ENCODE measurements at regions not wholly inside any gene's neighbourhood (a gene's known extent, or its start where the extent isn't known, plus 50 kb on each side); places are given as distances from the start of the nearest gene placed in this dataset.

GRCh38 chr5:4144411-4145007 lies 548.9 kb downstream of the IRX1 start:
- ATAC-seq (ENCODE audit: low FRiP score in 2 of 2) (peak; percentile 16 to 40), DNase-seq (no peak)
- no peaks in the 10 kb centered on the region for H3K36me3 ChIP-seq
- H3K4me3 ChIP-seq: no peak overlapping the region
- WGBS, 2 donors: 90 to 91% methylated on average over 23 of the region's 23 CpGs
- H3K27me3 ChIP-seq: no peaks in the 10 kb centered on the region
- TF ChIP-seq POLR2A (IDR thresholded peaks at IDR 0.05) (no peak), EP300 (IDR thresholded peaks at IDR 0.05) (no peak), CTCF (IDR thresholded peaks at IDR 0.05) (no peak), POLR2AphosphoS5 (IDR thresholded peaks at IDR 0.05) (no peak)
- H3K4me1 ChIP-seq: no peaks in the 10 kb centered on the region
- no peak overlapping the region for H3K27ac ChIP-seq
- no peaks in the 10 kb centered on the region for H3K9me3 ChIP-seq

GRCh38 chr5:4145511-4145910 lies 549.9 kb downstream of the IRX1 start:
- DNase-seq (no peak), ATAC-seq (ENCODE audit: low FRiP score in 2 of 2) (no peak)
- Histone ChIP-seq H3K36me3 (no peaks in the 10 kb centered on the region), H3K9me3 (no peaks in the 10 kb centered on the region), H3K4me1 (no peaks in the 10 kb centered on the region), H3K27me3 (no peaks in the 10 kb centered on the region), H3K4me3 (no peak overlapping the region), H3K27ac (no peak overlapping the region)
- TF ChIP-seq POLR2A (IDR thresholded peaks at IDR 0.05) (no peak), EP300 (IDR thresholded peaks at IDR 0.05) (no peak), CTCF (IDR thresholded peaks at IDR 0.05) (no peak)
- 82 to 88% methylated on average over 3 of the region's 3 CpGs for WGBS, 2 donors

GRCh38 chr5:4148009-4148408 lies 552.4 kb downstream of the IRX1 start:
- no peaks in the 10 kb centered on the region for H3K9me3 ChIP-seq
- 71 to 80% methylated on average over 3 of the region's 3 CpGs for WGBS, 2 donors
- no peaks in the 10 kb centered on the region for H3K27me3 ChIP-seq
- H3K36me3 ChIP-seq: no peaks in the 10 kb centered on the region
- H3K4me1 ChIP-seq: no peaks in the 10 kb centered on the region
- TF ChIP-seq CTCF (IDR thresholded peaks at IDR 0.05) (no peak), POLR2AphosphoS5 (IDR thresholded peaks at IDR 0.05) (no peak), POLR2A (IDR thresholded peaks at IDR 0.05) (no peak), EP300 (IDR thresholded peaks at IDR 0.05) (no peak)
- ATAC-seq (ENCODE audit: low FRiP score in 2 of 2) (no peak), DNase-seq (no peak)
- H3K27ac ChIP-seq: no peak overlapping the region
- H3K4me3 ChIP-seq: no peak overlapping the region

GRCh38 chr5:4150067-4150466 lies 554.4 kb downstream of the IRX1 start:
- Histone ChIP-seq H3K27ac (no peak overlapping the region), H3K4me3 (no peak overlapping the region), H3K27me3 (no peaks in the 10 kb centered on the region), H3K36me3 (no peaks in the 10 kb centered on the region), H3K9me3 (no peaks in the 10 kb centered on the region), H3K4me1 (no peaks in the 10 kb centered on the region)
- DNase-seq (no peak), ATAC-seq (ENCODE audit: low FRiP score in 2 of 2) (no peak)
- 63 to 70% methylated on average over 3 of the region's 3 CpGs for WGBS, 2 donors
- TF ChIP-seq CTCF (IDR thresholded peaks at IDR 0.05): no peak
- TF ChIP-seq POLR2AphosphoS5 (IDR thresholded peaks at IDR 0.05): no peak
- no peak for TF ChIP-seq POLR2A (IDR thresholded peaks at IDR 0.05)
- no peak for TF ChIP-seq EP300 (IDR thresholded peaks at IDR 0.05)

GRCh38 chr5:4156153-4156552 lies 560.5 kb downstream of the IRX1 start:
- Histone ChIP-seq H3K36me3 (no peaks in the 10 kb centered on the region), H3K4me1 (no peaks in the 10 kb centered on the region), H3K27ac (no peak overlapping the region), H3K4me3 (no peak overlapping the region), H3K9me3 (no peaks in the 10 kb centered on the region), H3K27me3 (no peaks in the 10 kb centered on the region)
- TF ChIP-seq POLR2AphosphoS5 (IDR thresholded peaks at IDR 0.05) (no peak), CTCF (IDR thresholded peaks at IDR 0.05) (no peak), EP300 (IDR thresholded peaks at IDR 0.05) (no peak), POLR2A (IDR thresholded peaks at IDR 0.05) (no peak)
- ATAC-seq (ENCODE audit: low FRiP score in 2 of 2): no peak
- WGBS, 2 donors: 83 to 86% methylated on average over 1 of the region's 1 CpG
- no peak for DNase-seq
